ENCODE measurements at regions not wholly inside any gene's neighbourhood (a gene's known extent, or its start where the extent isn't known, plus 50 kb on each side); places are given as distances from the start of the nearest gene placed in this dataset.

DNA sequence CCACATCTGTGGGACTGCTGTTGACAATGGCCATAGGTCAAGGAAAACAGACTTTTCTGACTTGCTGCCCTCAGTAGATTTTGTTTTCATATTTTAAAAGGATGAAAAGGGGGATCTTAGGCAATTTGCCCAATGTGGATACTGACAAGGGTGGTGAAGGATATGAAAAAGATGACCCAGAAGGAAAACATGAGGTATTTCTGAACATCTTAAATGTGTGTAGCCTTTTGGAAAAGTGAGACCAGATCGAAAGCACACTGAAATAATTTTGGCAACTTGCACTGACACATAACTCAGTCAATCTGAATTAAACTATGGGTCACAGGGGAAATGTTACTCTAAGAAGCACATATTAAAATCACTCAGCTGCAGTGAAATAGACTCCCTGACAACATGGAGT, 1793.0 kb upstream of the ACO1 start:
- BruUV-seq (replicated peaks), result no TSS peak
- TF ChIP-seq MXI1 (IDR thresholded peaks at IDR 0.05; ENCODE audit: borderline replicate concordance, low read depth, low read length) (no peak), FOS (IDR thresholded peaks at IDR 0.05; ENCODE audit: low read depth, low read length) (no peak), SMC3 (IDR thresholded peaks at IDR 0.05; ENCODE audit: low read depth, low read length) (no peak), RFX5 (IDR thresholded peaks at IDR 0.05; ENCODE audit: low read depth, low read length) (no peak), MAZ (IDR thresholded peaks at IDR 0.05; ENCODE audit: borderline replicate concordance, low read depth, low read length) (no peak), POLR2A (IDR thresholded peaks at IDR 0.05; ENCODE audit: low read depth, low read length) (no peak), RCOR1 (IDR thresholded peaks at IDR 0.05; ENCODE audit: insufficient replicate concordance, low read length) (no peak), NFE2L2 (IDR thresholded peaks at IDR 0.05; ENCODE audit: low read depth, low read length) (no peak), RAD21 (IDR thresholded peaks at IDR 0.05; ENCODE audit: low read length) (no peak), CEBPB (IDR thresholded peaks at IDR 0.05; ENCODE audit: low read depth, low read length) (no peak)
- TF ChIP-seq, protein P1, sequence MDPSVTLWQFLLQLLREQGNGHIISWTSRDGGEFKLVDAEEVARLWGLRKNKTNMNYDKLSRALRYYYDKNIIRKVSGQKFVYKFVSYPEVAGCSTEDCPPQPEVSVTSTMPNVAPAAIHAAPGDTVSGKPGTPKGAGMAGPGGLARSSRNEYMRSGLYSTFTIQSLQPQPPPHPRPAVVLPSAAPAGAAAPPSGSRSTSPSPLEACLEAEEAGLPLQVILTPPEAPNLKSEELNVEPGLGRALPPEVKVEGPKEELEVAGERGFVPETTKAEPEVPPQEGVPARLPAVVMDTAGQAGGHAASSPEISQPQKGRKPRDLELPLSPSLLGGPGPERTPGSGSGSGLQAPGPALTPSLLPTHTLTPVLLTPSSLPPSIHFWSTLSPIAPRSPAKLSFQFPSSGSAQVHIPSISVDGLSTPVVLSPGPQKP (IDR thresholded peaks at IDR 0.05; ENCODE audit: borderline replicate concordance, low read depth, low read length), result no peak
- TF ChIP-seq, protein P2, sequence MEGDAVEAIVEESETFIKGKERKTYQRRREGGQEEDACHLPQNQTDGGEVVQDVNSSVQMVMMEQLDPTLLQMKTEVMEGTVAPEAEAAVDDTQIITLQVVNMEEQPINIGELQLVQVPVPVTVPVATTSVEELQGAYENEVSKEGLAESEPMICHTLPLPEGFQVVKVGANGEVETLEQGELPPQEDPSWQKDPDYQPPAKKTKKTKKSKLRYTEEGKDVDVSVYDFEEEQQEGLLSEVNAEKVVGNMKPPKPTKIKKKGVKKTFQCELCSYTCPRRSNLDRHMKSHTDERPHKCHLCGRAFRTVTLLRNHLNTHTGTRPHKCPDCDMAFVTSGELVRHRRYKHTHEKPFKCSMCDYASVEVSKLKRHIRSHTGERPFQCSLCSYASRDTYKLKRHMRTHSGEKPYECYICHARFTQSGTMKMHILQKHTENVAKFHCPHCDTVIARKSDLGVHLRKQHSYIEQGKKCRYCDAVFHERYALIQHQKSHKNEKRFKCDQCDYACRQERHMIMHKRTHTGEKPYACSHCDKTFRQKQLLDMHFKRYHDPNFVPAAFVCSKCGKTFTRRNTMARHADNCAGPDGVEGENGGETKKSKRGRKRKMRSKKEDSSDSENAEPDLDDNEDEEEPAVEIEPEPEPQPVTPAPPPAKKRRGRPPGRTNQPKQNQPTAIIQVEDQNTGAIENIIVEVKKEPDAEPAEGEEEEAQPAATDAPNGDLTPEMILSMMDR (conservative IDR thresholded peaks at IDR 0.05; ENCODE audit: low read depth, low read length), result no peak
- TF ChIP-seq, protein P3, sequence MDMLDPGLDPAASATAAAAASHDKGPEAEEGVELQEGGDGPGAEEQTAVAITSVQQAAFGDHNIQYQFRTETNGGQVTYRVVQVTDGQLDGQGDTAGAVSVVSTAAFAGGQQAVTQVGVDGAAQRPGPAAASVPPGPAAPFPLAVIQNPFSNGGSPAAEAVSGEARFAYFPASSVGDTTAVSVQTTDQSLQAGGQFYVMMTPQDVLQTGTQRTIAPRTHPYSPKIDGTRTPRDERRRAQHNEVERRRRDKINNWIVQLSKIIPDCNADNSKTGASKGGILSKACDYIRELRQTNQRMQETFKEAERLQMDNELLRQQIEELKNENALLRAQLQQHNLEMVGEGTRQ (IDR thresholded peaks at IDR 0.05; ENCODE audit: low read depth, low read length), result no peak
- intact Hi-C loops (cut with micrococcal nuclease), result no loop called here
- Histone ChIP-seq H3K4ac (ENCODE audit: low read depth, low read length) (no peak overlapping the region), H3K79me1 (ENCODE audit: low read depth in 1 of 2, low read length in 2 of 2) (no peaks in the 10 kb centered on the region), H2BK20ac (ENCODE audit: low read depth, low read length) (no peak overlapping the region), H3K56ac (ENCODE audit: extremely low read depth, insufficient read depth, low read length) (no peak overlapping the region), H3K9me3 (ENCODE audit: control insufficient read depth, insufficient read depth, low read length) (no peaks in the 10 kb centered on the region), H3K27me3 (ENCODE audit: control insufficient read depth, insufficient read depth, low read length) (no peaks in the 10 kb centered on the region), H2AFZ (replicated peaks; ENCODE audit: low read length, poor library complexity) (no peak overlapping the region), H2BK5ac (ENCODE audit: low read depth, low read length, poor library complexity, severe bottlenecking) (no peak overlapping the region), H4K8ac (ENCODE audit: low read depth in 2 of 2, low read length in 2 of 2) (no peak overlapping the region), H3K36me3 (ENCODE audit: control insufficient read depth, insufficient read depth, low read length) (no peaks in the 10 kb centered on the region), H2BK120ac (ENCODE audit: low read depth, low read length) (no peak overlapping the region), H3K9me1 (ENCODE audit: insufficient read depth, low read length) (no peaks in the 10 kb centered on the region), H3K23ac (ENCODE audit: low read depth, low read length) (no peak overlapping the region), H3K14ac (replicated peaks; ENCODE audit: low read depth, low read length) (no peak overlapping the region), H3K9ac (ENCODE audit: low read depth, low read length) (no peak overlapping the region), H4K91ac (ENCODE audit: insufficient read depth, low read depth, low read length) (no peak overlapping the region), H4K5ac (ENCODE audit: low read depth, low read length) (no peak overlapping the region), H3K4me1 (ENCODE audit: control insufficient read depth, insufficient read depth, low read length) (no peaks in the 10 kb centered on the region), H3K4me3 (ENCODE audit: insufficient read depth, low read depth, low read length) (no peak overlapping the region), H4K20me1 (ENCODE audit: insufficient read depth, low read length) (no peaks in the 10 kb centered on the region), H2AK5ac (ENCODE audit: low read depth, low read length) (no peak overlapping the region), H2BK15ac (ENCODE audit: low read depth, low read length) (no peak overlapping the region), H3K4me2 (ENCODE audit: low read depth, low read length) (no peak overlapping the region), H3K27ac (ENCODE audit: insufficient read depth, low read length) (no peak overlapping the region), H2AK9ac (replicated peaks; ENCODE audit: low read depth, low read length, poor library complexity) (no peak overlapping the region), H3K18ac (ENCODE audit: low read depth, low read length) (no peak overlapping the region)
- no peak for DNase-seq
- dilution Hi-C loops (cut with HindIII; ENCODE audit: low sequenced_read_pairs, unreplicated experiment), result no loop called here
- in situ Hi-C loops (cut with MboI; ENCODE audit: low sequenced_read_pairs), result no loop called here
- ChIA-PET POLR2A (ENCODE audit: unreplicated experiment) (no interaction called here), CTCF (no interaction called here)
- no CpG with 5 or more reads among the region's 1 CpG for WGBS, 2 experiments (ENCODE audit: extremely low coverage in 2 of 2, insufficient read length in 1 of 2)
- ATAC-seq (ENCODE audit: low read depth), result no peak
